H9 (cell line): ENCODE measurements at regions not wholly inside any gene's neighbourhood (a gene's known extent, or its start where the extent isn't known, plus 50 kb on each side); places are given as distances from the start of the nearest gene placed in this dataset.

ENCODE experiments used
- DNase-seq: peaks from one replicate; pipeline ENCODE4 v3.0.0-alpha.2; 2017
- H2AFZ ChIP-seq: one replicate; pipeline ENCODE4 v1.6.1; 2013; ENCODE audit warnings: mild to moderate bottlenecking, low read length, control low read depth, moderate library complexity
- H2AK5ac ChIP-seq: 2 replicates; pipeline ENCODE4 v1.6.1; 2013; ENCODE audit warnings: low read length, control low read depth, mixed read lengths; ENCODE audit not compliant: insufficient read length
- H2BK120ac ChIP-seq: one replicate; pipeline ENCODE4 v1.6.1; 2013; ENCODE audit warnings: low read depth, mild to moderate bottlenecking, low read length, control low read depth, inconsistent platforms; ENCODE audit not compliant: poor library complexity, severe bottlenecking
- H2BK12ac ChIP-seq: 2 replicates; pipeline ENCODE4 v1.6.1; 2013; ENCODE audit warnings: low read length, control low read depth, mixed read lengths, low read depth; ENCODE audit not compliant: insufficient read length
- H2BK15ac ChIP-seq: 2 replicates; pipeline ENCODE4 v1.6.1; 2013; ENCODE audit warnings: low read depth, low read length, control low read depth
- H2BK20ac ChIP-seq: one replicate; pipeline ENCODE4 v1.6.1; 2013; ENCODE audit warnings: low read depth, mild to moderate bottlenecking, low read length, control low read depth, inconsistent platforms; ENCODE audit not compliant: poor library complexity, severe bottlenecking
- H2BK5ac ChIP-seq: 2 replicates; pipeline ENCODE4 v1.6.1; 2013; ENCODE audit warnings: low read length, control low read depth, mixed read lengths; ENCODE audit not compliant: insufficient read length
- H3K14ac ChIP-seq: 2 replicates; pipeline ENCODE4 v1.6.1; 2013; ENCODE audit warnings: low read length, control low read depth; ENCODE audit not compliant: insufficient read depth
- H3K18ac ChIP-seq: 2 replicates; pipeline ENCODE4 v1.6.1; 2013; ENCODE audit warnings: low read depth, mild to moderate bottlenecking, mixed read lengths, low read length, control low read depth; ENCODE audit not compliant: insufficient read length
- H3K23ac ChIP-seq: 2 replicates; pipeline ENCODE4 v1.6.1; 2013; ENCODE audit warnings: low read length, control low read depth, mixed read lengths, low read depth; ENCODE audit not compliant: insufficient read length
- H3K23me2 ChIP-seq: 2 replicates; pipeline ENCODE4 v1.6.1; 2013; ENCODE audit warnings: low read depth, mild to moderate bottlenecking, mixed read lengths, low read length, control low read depth; ENCODE audit not compliant: insufficient read length, poor library complexity, severe bottlenecking
- H3K27ac ChIP-seq: 2 replicates; pipeline ENCODE4 v1.5.1; 2013; ENCODE audit warnings: low read length, control low read depth, mixed read lengths, low read depth; ENCODE audit not compliant: insufficient read length
- H3K27me3 ChIP-seq: 2 replicates; pipeline ENCODE4 v1.6.1; 2013; ENCODE audit warnings: low read length, control low read depth, inconsistent platforms; ENCODE audit not compliant: insufficient read depth
- H3K4ac ChIP-seq: 2 replicates; pipeline ENCODE4 v1.6.1; 2013; ENCODE audit warnings: low read depth, mild to moderate bottlenecking, control low read depth, inconsistent platforms, low read length, moderate library complexity
- H3K4me1 ChIP-seq: 2 replicates; pipeline ENCODE4 v1.6.1; 2013; ENCODE audit warnings: low read length, control low read depth, inconsistent platforms; ENCODE audit not compliant: insufficient read depth
- H3K4me2 ChIP-seq: 2 replicates; pipeline ENCODE4 v1.6.1; 2013; ENCODE audit warnings: low read length, control low read depth, mixed read lengths; ENCODE audit not compliant: insufficient read length, insufficient read depth
- H3K56ac ChIP-seq: 2 replicates; pipeline ENCODE4 v1.6.1; 2013; ENCODE audit warnings: low read depth, mild to moderate bottlenecking, mixed read lengths, low read length, control low read depth; ENCODE audit not compliant: insufficient read length
- H3K79me1 ChIP-seq: 2 replicates; pipeline ENCODE4 v1.6.1; 2013; ENCODE audit warnings: low read depth, mild to moderate bottlenecking, moderate library complexity, low read length, control low read depth, inconsistent platforms; ENCODE audit not compliant: insufficient read depth, poor library complexity, severe bottlenecking
- H3K79me2 ChIP-seq: 2 replicates; pipeline ENCODE4 v1.6.1; 2013; ENCODE audit warnings: low read length, control low read depth, inconsistent platforms; ENCODE audit not compliant: insufficient read depth
- H3K9ac ChIP-seq: 2 replicates; pipeline ENCODE4 v1.6.1; 2013; ENCODE audit warnings: low read length, control low read depth, mixed read lengths; ENCODE audit not compliant: insufficient read length; ENCODE audit errors: extremely low read depth
- H3K9me3 ChIP-seq: one replicate; pipeline ENCODE4 v1.6.1; 2013; ENCODE audit warnings: low read depth, low read length, inconsistent platforms; ENCODE audit not compliant: control insufficient read depth
- H3T11ph ChIP-seq: one replicate; pipeline ENCODE4 v1.6.1; 2013; ENCODE audit warnings: mild to moderate bottlenecking, low read length, control low read depth, inconsistent platforms
- H4K20me1 ChIP-seq: one replicate; pipeline ENCODE4 v1.6.1; 2013; ENCODE audit not compliant: control insufficient read depth, insufficient read length, insufficient read depth
- H4K5ac ChIP-seq: 2 replicates; pipeline ENCODE4 v1.6.1; 2013; ENCODE audit warnings: low read depth, mild to moderate bottlenecking, mixed read lengths, low read length, control low read depth; ENCODE audit not compliant: insufficient read length
- H4K8ac ChIP-seq: replicated peaks from 2 replicates; pipeline ENCODE4 v1.6.1; 2013; ENCODE audit warnings: low read length, control low read depth, mixed read lengths, low read depth; ENCODE audit not compliant: insufficient read length
- H4K91ac ChIP-seq: 2 replicates; pipeline ENCODE4 v1.6.1; 2013; ENCODE audit warnings: low read depth, mild to moderate bottlenecking, moderate library complexity, mixed read lengths, low read length, control low read depth; ENCODE audit not compliant: insufficient read length
- H3K27ac Mint-ChIP-seq, 3 experiments: 2 replicates in 2 of 3; 3 replicates in 1 of 3; pipeline ENCODE4 v1.8.0; 2020 to 2021; ENCODE audit warnings: mixed read lengths in 3 of 3, mild to moderate bottlenecking in 1 of 3, moderate library complexity in 1 of 3
- H3K27me3 Mint-ChIP-seq: 2 replicates; pipeline ENCODE4 v1.8.0; 2021; ENCODE audit warnings: low read depth, mild to moderate bottlenecking, moderate library complexity, mixed read lengths
- H3K36me3 Mint-ChIP-seq, 3 experiments: 2 replicates in 2 of 3; 3 replicates in 1 of 3; pipeline ENCODE4 v1.8.0; 2020 to 2021; ENCODE audit warnings: low read depth in 3 of 3, mixed read lengths in 3 of 3; ENCODE audit not compliant: insufficient read depth in 1 of 3
- H3K4me1 Mint-ChIP-seq, 2 experiments: 2 replicates each; pipeline ENCODE4 v1.8.0; 2020; ENCODE audit warnings: mixed read lengths in 2 of 2
- H3K4me3 Mint-ChIP-seq, 2 experiments: 2 replicates in 1 of 2; 3 replicates in 1 of 2; pipeline ENCODE4 v1.8.0; 2020 to 2021; ENCODE audit warnings: mild to moderate bottlenecking in 2 of 2, mixed read lengths in 2 of 2, moderate library complexity in 1 of 2
- H3K9me3 Mint-ChIP-seq, 2 experiments: 2 replicates in 1 of 2; 3 replicates in 1 of 2; pipeline ENCODE4 v1.8.0; 2020; ENCODE audit warnings: mild to moderate bottlenecking in 2 of 2, mixed read lengths in 2 of 2, moderate library complexity in 1 of 2
- CTCF ChIP-seq: fragments of 200-600 bp; sonication (generic); conservative IDR thresholded peaks from 3 replicates; pipeline ENCODE4 v1.8.0; 2021; ENCODE audit warnings: antibody characterized with exemption, mild to moderate bottlenecking
- WGBS: extraction: QIAGEN DNeasy Blood & Tissue Kit; methylation state at CpG from one replicate; pipeline ENCODE4 v1.1.7; 2013; ENCODE audit warnings: missing lambda C conversion rate, low lambda C conversion rate, mixed read lengths; ENCODE audit not compliant: insufficient read length; ENCODE audit errors: extremely low coverage; 5-methylcytosine and 5-hydroxymethylcytosine counted together

- Histone ChIP-seq H2AFZ (no peak overlapping the region), H3K14ac (no peak overlapping the region), H4K8ac (no peak overlapping the region), H2BK15ac (no peak overlapping the region), H4K5ac (no peak overlapping the region), H2BK20ac (no peak overlapping the region), H3K4me2 (no peak overlapping the region), H3K9me3 (no peaks in the 10 kb centered on the region), H3K23ac (no peak overlapping the region), H3K4me1 (no peaks in the 10 kb centered on the region), H3T11ph (no peak overlapping the region), H3K79me1 (no peaks in the 10 kb centered on the region), H4K20me1 (no peaks in the 10 kb centered on the region), H2AK5ac (no peak overlapping the region), H3K79me2 (no peaks in the 10 kb centered on the region; the same call in 1 of the 2 replicates), H2BK5ac (no peak overlapping the region), H3K56ac (no peak overlapping the region), H3K27ac (no peak overlapping the region), H3K23me2 (no peaks in the 10 kb centered on the region), H3K9ac (no peak overlapping the region), H2BK120ac (no peak overlapping the region), H4K91ac (no peak overlapping the region), H3K27me3 (no peaks in the 10 kb centered on the region), H2BK12ac (no peak overlapping the region), H3K18ac (no peak overlapping the region), H3K4ac (no peak overlapping the region)
- Mint-ChIP-seq H3K36me3 (no peaks in the 10 kb centered on the region), H3K27ac (no peak overlapping the region), H3K27me3 (no peaks in the 10 kb centered on the region), H3K4me3 (no peak overlapping the region), H3K9me3 (no peaks in the 10 kb centered on the region), H3K4me1 (no peaks in the 10 kb centered on the region)
- TF ChIP-seq CTCF: no peak
- DNase-seq: no peak
- no CpG with 5 or more reads among the region's 10 CpGs for WGBS
Measured at GRCh38 chr4:29717287-29718057, 1002.7 kb upstream of the PCDH7 start.
